HG02798 (cell line): ENCODE measurements at regions not wholly inside any gene's neighbourhood (a gene's known extent, or its start where the extent isn't known, plus 50 kb on each side); places are given as distances from the start of the nearest gene placed in this dataset.

Source experiments
- ATAC-seq: cut with Tn5 transposase; IDR thresholded peaks from one replicate; pipeline ENCODE4 v1.9.1; 2021; ENCODE audit warnings: mild to moderate bottlenecking; ENCODE audit not compliant: unreplicated experiment, poor library complexity

- ATAC-seq = no peak
These were observed 55.5 kb upstream of the ST6GAL2 start for GRCh38 chr2:106941372-106941993.

GRCh38 chr2:106943468-106944200 lies 57.7 kb upstream of the ST6GAL2 start:
- ATAC-seq = no peak

DNA sequence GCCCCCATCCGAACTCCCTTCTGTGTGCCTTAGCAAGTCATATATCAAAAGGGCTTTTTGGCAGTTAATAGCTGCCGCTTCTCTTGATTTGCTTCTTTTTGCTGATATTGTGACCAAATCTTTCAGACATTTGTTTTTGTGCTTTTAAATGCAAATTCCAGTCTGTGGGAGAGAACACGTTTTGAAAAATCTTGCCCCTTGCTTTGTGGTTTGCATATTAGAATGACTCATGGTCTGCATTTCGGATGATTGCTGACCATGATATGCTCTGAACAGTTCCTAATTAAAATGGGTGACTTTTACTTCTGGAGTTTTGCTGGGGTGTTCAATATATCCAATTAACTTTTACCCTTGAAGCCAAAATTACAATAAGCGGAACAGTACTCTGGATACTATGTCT lies 58.2 kb upstream of the ST6GAL2 start:
- no peak for ATAC-seq

DNA sequence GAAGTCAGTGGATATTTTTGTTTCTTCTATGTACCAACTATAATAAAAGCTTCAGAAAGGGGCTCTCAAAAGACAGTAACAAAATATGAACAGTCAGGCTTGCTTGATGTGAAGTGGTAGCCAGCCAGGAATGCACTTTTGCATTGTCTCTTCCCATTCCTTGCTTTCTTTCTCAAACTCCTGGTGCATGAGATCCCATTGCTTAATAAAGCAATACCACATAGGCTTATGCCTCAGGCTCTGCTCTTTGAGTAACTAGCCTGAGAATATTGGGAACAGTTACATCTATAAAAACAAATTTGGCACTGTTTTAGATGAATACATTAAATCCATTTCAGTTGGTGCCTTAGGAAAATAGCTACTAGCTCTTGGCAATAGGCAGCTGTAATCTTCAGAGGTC lies 62.6 kb upstream of the ST6GAL2 start:
- ATAC-seq = no peak

- ATAC-seq = no peak
These were observed 67.3 kb upstream of the ST6GAL2 start for GRCh38 chr2:106953236-106953635.

DNA sequence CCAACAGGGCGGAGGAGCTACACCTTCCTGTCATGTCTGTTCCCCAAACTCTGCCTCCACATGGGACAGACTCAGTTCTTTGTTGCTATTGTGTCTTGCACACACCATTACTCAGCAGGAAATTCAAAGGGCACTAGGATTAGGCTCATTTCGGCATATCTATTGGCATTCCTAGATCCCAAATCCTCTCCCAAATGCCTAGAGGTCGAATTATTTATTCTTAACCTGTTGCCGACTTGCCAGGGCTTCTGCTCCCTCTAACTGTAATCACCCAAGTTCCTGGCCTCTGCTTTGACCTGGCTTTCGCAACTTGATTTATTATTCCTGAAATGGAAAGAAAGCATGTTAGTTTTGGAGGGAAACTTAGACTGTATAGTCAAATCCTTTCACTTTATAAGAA lies 67.8 kb upstream of the ST6GAL2 start:
- ATAC-seq = no peak

- no peak for ATAC-seq
These were observed 68.3 kb upstream of the ST6GAL2 start for GRCh38 chr2:106954304-106954703.

GRCh38 chr2:106956416-106956815 lies 70.4 kb upstream of the ST6GAL2 start:
- no peak for ATAC-seq

- no peak for ATAC-seq
These were observed 70.9 kb upstream of the ST6GAL2 start for GRCh38 chr2:106956879-106957278.

DNA sequence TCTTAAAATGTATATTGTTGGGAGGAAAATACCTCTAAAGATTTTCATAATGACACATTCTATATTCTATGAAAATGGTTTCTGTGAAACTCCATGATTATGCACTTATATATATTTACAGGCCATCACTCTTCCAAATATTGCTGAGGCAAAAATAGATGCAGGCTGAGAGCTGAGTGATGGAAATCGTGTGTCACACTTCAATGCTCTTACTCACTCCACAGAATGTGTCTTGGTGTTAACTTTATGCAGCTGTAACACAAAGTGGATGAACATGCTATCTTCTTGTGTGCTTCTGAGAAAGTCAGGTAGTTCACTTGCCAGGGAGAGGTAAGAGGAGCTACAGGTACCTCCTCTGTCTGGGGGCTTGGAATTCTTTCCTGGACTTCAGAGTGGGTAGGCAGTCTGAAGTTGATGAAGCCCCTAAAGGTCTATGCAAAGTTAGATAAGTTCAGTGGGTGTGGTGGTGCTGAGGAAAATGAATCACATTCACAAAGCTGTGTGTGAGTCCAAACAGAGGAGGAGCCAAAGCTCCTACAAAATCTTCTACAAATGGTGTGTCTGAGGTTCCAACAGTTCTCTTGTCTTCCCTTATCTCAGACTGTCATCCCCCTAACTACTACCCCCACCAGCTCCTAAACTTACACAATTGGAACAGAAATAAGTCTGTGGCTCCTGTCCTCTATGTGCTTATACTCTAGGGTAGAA lies 74.2 kb upstream of the ST6GAL2 start:
- no peak for ATAC-seq

- no peak for ATAC-seq
These were observed 74.8 kb upstream of the ST6GAL2 start for GRCh38 chr2:106960683-106961161.

GRCh38 chr2:106961328-106961727 lies 75.4 kb upstream of the ST6GAL2 start:
- no peak for ATAC-seq

DNA sequence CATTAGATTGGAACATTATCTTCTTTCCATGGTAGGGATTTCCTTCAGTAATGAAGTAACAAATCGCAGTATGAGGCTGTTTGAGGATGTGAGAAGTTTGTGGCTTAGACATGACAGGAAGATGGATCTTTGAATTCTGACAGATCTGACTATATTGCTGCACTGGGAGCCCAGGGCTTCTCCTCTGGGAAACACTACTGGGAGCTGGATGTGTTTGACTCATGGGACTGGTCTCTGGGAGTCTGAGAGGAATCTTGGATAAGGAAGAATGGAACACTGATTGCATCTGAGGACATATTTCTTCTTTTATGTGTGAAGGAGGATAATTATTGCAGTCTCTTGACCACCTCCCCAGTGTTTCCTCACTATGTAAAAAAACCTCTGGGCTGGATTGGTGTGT lies 77.2 kb upstream of the ST6GAL2 start:
- no peak for ATAC-seq

DNA sequence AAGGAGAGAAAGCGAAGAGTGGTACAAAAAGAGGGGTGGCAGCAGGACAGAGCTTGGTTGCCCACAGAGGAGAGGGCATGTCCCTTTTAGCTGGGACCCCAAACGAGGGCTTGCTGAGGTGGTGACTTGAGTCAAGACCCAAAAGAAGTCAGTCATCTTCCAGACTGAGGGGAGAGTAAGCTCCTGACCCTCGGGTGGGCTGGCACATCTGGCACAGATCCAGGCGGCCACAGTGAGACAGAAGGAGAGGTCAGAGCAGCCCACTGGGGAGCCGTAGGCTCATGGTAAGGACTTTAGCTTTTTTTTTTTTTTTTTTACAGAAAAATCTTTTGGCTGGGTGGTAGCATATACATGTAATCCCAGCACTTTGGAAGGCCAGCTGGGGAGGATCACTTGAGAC lies 77.9 kb upstream of the ST6GAL2 start:
- no peak for ATAC-seq

- no peak for ATAC-seq
These were observed 79.6 kb upstream of the ST6GAL2 start for GRCh38 chr2:106965611-106966010.

DNA sequence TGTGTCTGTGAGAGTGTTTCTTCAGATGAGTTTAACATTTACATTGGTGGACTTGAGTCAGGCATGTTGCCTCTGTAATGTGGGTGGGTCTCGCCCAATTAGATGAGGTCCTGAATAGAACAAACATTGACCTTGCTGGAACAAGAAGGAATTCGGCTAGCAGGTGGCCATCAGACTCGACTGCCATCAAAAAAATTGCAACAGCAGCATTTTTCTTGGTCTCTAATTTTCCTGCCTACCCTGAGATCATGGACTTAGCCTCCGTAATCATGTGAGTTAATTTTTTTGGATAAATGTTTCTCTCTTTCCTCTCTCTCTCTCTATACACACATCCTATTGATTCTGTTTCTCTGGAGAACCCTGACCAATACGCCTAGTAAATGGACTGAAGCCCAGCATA lies 83.8 kb upstream of the ST6GAL2 start:
- ATAC-seq = no peak

DNA sequence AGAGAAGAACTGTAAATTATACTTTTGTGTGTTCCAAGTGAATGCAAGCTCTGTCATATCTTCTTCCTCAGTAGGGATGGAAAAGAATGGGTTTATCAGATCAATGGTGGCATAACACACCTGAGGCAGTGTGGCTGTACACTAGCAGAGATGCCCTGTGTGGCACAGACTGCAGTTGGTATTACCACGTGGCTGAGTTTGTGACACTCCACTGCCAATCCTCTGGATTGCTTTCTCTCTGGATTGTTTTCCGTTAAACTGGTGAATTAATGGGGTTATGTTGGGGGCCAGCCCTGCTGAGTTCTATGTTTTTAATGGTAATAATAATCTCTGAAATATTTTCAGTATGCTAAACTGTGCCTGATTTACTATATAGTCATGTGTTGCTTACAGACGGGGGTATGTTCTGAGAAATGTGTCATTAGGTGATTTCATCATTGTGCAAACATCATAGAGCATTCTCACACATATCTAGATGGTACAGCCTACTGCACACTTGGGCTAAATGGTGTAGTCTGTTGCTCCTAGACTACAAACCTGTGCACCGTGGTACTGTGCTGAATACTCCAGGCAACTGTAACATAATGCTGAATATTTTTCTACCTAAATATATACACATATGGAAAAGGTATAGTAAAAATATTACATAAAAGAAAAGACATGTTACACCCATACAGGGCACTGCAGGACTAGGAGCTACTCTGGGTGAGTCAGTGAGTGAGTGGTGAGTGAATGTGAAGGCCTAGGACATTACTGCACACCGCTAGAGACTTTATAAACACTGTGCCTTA lies 84.7 kb upstream of the ST6GAL2 start:
- ATAC-seq = no peak

DNA sequence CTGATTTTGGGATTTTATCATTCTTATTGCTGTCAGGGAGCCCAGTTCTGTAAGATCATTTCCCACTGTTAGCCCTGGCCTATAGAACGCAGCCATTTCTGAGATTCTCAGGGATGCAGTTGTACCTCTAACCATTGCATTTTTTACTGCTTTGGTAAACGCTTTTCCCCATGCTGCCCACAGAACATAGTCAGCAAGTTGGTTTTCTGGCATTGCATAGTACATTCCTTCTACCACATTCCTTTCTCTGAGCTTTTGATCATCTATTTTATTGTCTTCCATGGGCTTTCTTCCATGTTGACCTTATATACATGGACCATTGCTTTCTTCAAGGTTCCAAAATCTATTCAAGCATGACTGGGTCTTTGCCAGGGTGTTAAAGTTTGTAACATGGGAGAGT lies 86.8 kb upstream of the ST6GAL2 start:
- ATAC-seq = no peak

DNA sequence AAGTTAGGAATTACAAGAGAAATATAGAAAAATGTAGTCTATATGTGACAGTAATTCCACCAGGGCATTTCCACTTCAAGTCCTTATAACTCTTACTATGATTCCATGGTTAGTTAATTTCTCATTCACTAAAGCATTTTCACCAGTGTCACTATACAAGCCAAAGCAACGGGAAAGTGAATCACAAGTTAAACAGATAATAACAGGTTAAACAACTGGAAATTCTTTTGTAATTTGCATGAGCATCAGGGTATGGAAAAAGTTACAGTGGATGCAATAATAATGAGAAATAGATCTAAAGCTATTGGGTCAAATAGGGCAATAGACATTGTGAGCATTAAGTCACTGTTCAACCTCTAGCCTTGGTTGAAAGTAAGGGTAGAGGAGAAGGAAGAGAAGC lies 88.9 kb upstream of the ST6GAL2 start:
- ATAC-seq = no peak

- no peak for ATAC-seq
These were observed 89.7 kb upstream of the ST6GAL2 start for GRCh38 chr2:106975641-106976040.

- ATAC-seq = no peak
These were observed 90.6 kb upstream of the ST6GAL2 start for GRCh38 chr2:106976548-106976947.
